GM12872 (cell line): ENCODE measurements at regions not wholly inside any gene's neighbourhood (a gene's known extent, or its start where the extent isn't known, plus 50 kb on each side); places are given as distances from the start of the nearest gene placed in this dataset.

ENCODE experiments used
- CTCF ChIP-seq: IDR thresholded peaks from 3 replicates; pipeline ENCODE4 v1.5.1; 2011; ENCODE audit warnings: low read depth, mild to moderate bottlenecking, low read length, moderate library complexity; ENCODE audit not compliant: insufficient read depth

GRCh38 chr13:65112123-65112522 is 2118.0 kb downstream of the PCDH9 start:
- TF ChIP-seq CTCF: no peak

GRCh38 chr13:65111223-65111622 is 2118.9 kb downstream of the PCDH9 start:
- TF ChIP-seq CTCF: no peak

- TF ChIP-seq CTCF: no peak
Observed at GRCh38 chr13:65103351-65103750, 2126.8 kb downstream of the PCDH9 start.

GRCh38 chr13:65095161-65096082 is 2134.7 kb downstream of the PCDH9 start:
- no peak for TF ChIP-seq CTCF

GRCh38 chr13:65093357-65093756 is 2136.8 kb downstream of the PCDH9 start:
- no peak for TF ChIP-seq CTCF

GRCh38 chr13:65091031-65091430 is 2139.1 kb downstream of the PCDH9 start:
- no peak for TF ChIP-seq CTCF

- no peak for TF ChIP-seq CTCF
Observed at GRCh38 chr13:65090186-65090585, 2139.9 kb downstream of the PCDH9 start.
